ENCODE measurements at regions not wholly inside any gene's neighbourhood (a gene's known extent, or its start where the extent isn't known, plus 50 kb on each side); places are given as distances from the start of the nearest gene placed in this dataset.

GRCh38 chr14:21771671-21772070, 98.1 kb upstream of the OR4E1 start:
- no peaks in the 10 kb centered on the region for H3K36me3 ChIP-seq (ENCODE audit: control insufficient read depth, insufficient read depth, low read length)
- ATAC-seq: no peak
- H3K27ac ChIP-seq (ENCODE audit: low read length): no peak overlapping the region
- H3K27me3 ChIP-seq (ENCODE audit: control insufficient read depth, insufficient read depth, low read length): peaks cover 2% of the 10 kb centered on the region; the same call in 1 of the 2 replicates
- TF ChIP-seq SIN3A (IDR thresholded peaks at IDR 0.05; ENCODE audit: borderline replicate concordance, insufficient read depth, low read depth, low read length): no peak
- TF ChIP-seq CTCF (IDR thresholded peaks at IDR 0.05): no peak
- TF ChIP-seq TCF7L2 (IDR thresholded peaks at IDR 0.05; ENCODE audit: low read depth, low read length): no peak
- no peak for TF ChIP-seq POLR2AphosphoS5 (IDR thresholded peaks at IDR 0.05; ENCODE audit: low read depth, low read length)
- no peak for TF ChIP-seq REST (IDR thresholded peaks at IDR 0.05; ENCODE audit: insufficient read depth in 1 of 2, low read depth in 2 of 2, low read length in 1 of 2)
- no TSS peak for BruUV-seq (replicated peaks)
- H3K4me3 ChIP-seq (ENCODE audit: low read depth in 2 of 2, low read length in 2 of 2): no peak overlapping the region
- H3K4me1 ChIP-seq (ENCODE audit: control insufficient read depth, insufficient read depth, low read length): no peaks in the 10 kb centered on the region
- POLR2A ChIA-PET: no interaction called here
- CTCF ChIA-PET: no interaction called here
- no peak for DNase-seq (ENCODE audit: low read depth, low spot score)
- in situ Hi-C loops (cut with HindIII; ENCODE audit: low pct_unique_long_range_greater_than_20kb, low sequenced_read_pairs): no loop called here
- intact Hi-C loops (cut with micrococcal nuclease; ENCODE audit: unreplicated experiment): no loop called here
- H3K9me3 ChIP-seq (ENCODE audit: control insufficient read depth, insufficient read depth, low read depth, low read length): no peaks in the 10 kb centered on the region

DNA sequence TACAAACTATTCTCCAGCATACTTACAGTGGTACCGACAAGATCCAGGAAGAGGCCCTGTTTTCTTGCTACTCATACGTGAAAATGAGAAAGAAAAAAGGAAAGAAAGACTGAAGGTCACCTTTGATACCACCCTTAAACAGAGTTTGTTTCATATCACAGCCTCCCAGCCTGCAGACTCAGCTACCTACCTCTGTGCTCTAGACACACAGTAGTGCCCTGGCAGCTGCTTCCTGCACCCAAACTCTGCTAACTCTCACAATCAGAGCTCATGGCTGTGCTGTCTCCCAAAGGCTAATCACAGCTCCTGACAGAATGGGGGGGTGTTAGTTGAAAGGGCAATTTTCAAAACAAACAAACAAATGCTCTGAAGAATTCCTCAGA, 95.2 kb upstream of the OR4E1 start:
- in situ Hi-C loops (cut with HindIII; ENCODE audit: low pct_unique_long_range_greater_than_20kb, low sequenced_read_pairs) (no loop called here), intact Hi-C loops (cut with micrococcal nuclease; ENCODE audit: unreplicated experiment) (no loop called here)
- Histone ChIP-seq H3K4me1 (ENCODE audit: control insufficient read depth, insufficient read depth, low read length) (no peaks in the 10 kb centered on the region), H3K9me3 (ENCODE audit: control insufficient read depth, insufficient read depth, low read depth, low read length) (no peaks in the 10 kb centered on the region), H3K36me3 (ENCODE audit: control insufficient read depth, insufficient read depth, low read length) (no peaks in the 10 kb centered on the region), H3K27me3 (ENCODE audit: control insufficient read depth, insufficient read depth, low read length) (no peaks in the 10 kb centered on the region), H3K4me3 (ENCODE audit: low read depth in 2 of 2, low read length in 2 of 2) (no peak overlapping the region), H3K27ac (ENCODE audit: low read length) (no peak overlapping the region)
- DNase-seq (ENCODE audit: low read depth, low spot score) (no peak), ATAC-seq (no peak)
- BruUV-seq (replicated peaks): no TSS peak
- ChIA-PET CTCF (no interaction called here), POLR2A (no interaction called here)
- TF ChIP-seq POLR2AphosphoS5 (IDR thresholded peaks at IDR 0.05; ENCODE audit: low read depth, low read length) (no peak), SIN3A (IDR thresholded peaks at IDR 0.05; ENCODE audit: borderline replicate concordance, insufficient read depth, low read depth, low read length) (no peak), TCF7L2 (IDR thresholded peaks at IDR 0.05; ENCODE audit: low read depth, low read length) (no peak), REST (IDR thresholded peaks at IDR 0.05; ENCODE audit: insufficient read depth in 1 of 2, low read depth in 2 of 2, low read length in 1 of 2) (no peak), CTCF (IDR thresholded peaks at IDR 0.05) (no peak)
